Stimulated activated CD8-positive, alpha-beta memory T cell treated with anti-CD3 and anti-CD28 coated beads, Interleukin-15, amount 100 ng/mL, for 1 hour (primary cell): ENCODE measurements at regions not wholly inside any gene's neighbourhood (a gene's known extent, or its start where the extent isn't known, plus 50 kb on each side); places are given as distances from the start of the nearest gene placed in this dataset.

Experiments used
- DNase-seq: peaks from one replicate; pipeline ENCODE4 v3.0.0-alpha.2; 2020; ENCODE audit warnings: low read depth

- no peak for DNase-seq
Observed at GRCh38 chr20:60959971-60960370, 292.1 kb upstream of the CDH4 start.

GRCh38 chr20:60960500-60960899, 291.6 kb upstream of the CDH4 start:
- no peak for DNase-seq

GRCh38 chr20:60961551-60961950, 290.5 kb upstream of the CDH4 start:
- no peak for DNase-seq

- DNase-seq, result no peak
Observed at GRCh38 chr20:60962367-60963045, 289.6 kb upstream of the CDH4 start.

GRCh38 chr20:60963146-60963545, 288.9 kb upstream of the CDH4 start:
- no peak for DNase-seq

GRCh38 chr20:60964911-60965310, 287.1 kb upstream of the CDH4 start:
- DNase-seq, result no peak

GRCh38 chr20:60966031-60966430, 286.0 kb upstream of the CDH4 start:
- DNase-seq, result no peak

GRCh38 chr20:60966766-60967165, 285.3 kb upstream of the CDH4 start:
- no peak for DNase-seq

- no peak for DNase-seq
Observed at GRCh38 chr20:60967431-60968316, 284.4 kb upstream of the CDH4 start.

- no peak for DNase-seq
Observed at GRCh38 chr20:60968853-60969720, 283.0 kb upstream of the CDH4 start.

GRCh38 chr20:60970601-60971000, 281.5 kb upstream of the CDH4 start:
- no peak for DNase-seq

GRCh38 chr20:60974022-60974421, 278.0 kb upstream of the CDH4 start:
- DNase-seq, result no peak

GRCh38 chr20:60974441-60974945, 277.6 kb upstream of the CDH4 start:
- no peak for DNase-seq

- no peak for DNase-seq
Observed at GRCh38 chr20:60976139-60976538, 275.9 kb upstream of the CDH4 start.

- DNase-seq, result no peak
Observed at GRCh38 chr20:60976913-60977312, 275.1 kb upstream of the CDH4 start.

GRCh38 chr20:60977901-60978300, 274.2 kb upstream of the CDH4 start:
- DNase-seq, result no peak

GRCh38 chr20:60984666-60985065, 267.4 kb upstream of the CDH4 start:
- no peak for DNase-seq

GRCh38 chr20:60986506-60987156, 265.4 kb upstream of the CDH4 start:
- DNase-seq, result no peak

GRCh38 chr20:60990061-60990460, 262.0 kb upstream of the CDH4 start:
- no peak for DNase-seq

GRCh38 chr20:60990643-60991042, 261.4 kb upstream of the CDH4 start:
- DNase-seq, result no peak

GRCh38 chr20:60993433-60994044, 258.5 kb upstream of the CDH4 start:
- no peak for DNase-seq
